HG02571 (cell line): ENCODE measurements at regions not wholly inside any gene's neighbourhood (a gene's known extent, or its start where the extent isn't known, plus 50 kb on each side); places are given as distances from the start of the nearest gene placed in this dataset.

ENCODE experiments used
- ATAC-seq: cut with Tn5 transposase; IDR thresholded peaks from one replicate; pipeline ENCODE4 v1.9.1; 2021; ENCODE audit warnings: mild to moderate bottlenecking, moderate library complexity; ENCODE audit not compliant: unreplicated experiment

DNA sequence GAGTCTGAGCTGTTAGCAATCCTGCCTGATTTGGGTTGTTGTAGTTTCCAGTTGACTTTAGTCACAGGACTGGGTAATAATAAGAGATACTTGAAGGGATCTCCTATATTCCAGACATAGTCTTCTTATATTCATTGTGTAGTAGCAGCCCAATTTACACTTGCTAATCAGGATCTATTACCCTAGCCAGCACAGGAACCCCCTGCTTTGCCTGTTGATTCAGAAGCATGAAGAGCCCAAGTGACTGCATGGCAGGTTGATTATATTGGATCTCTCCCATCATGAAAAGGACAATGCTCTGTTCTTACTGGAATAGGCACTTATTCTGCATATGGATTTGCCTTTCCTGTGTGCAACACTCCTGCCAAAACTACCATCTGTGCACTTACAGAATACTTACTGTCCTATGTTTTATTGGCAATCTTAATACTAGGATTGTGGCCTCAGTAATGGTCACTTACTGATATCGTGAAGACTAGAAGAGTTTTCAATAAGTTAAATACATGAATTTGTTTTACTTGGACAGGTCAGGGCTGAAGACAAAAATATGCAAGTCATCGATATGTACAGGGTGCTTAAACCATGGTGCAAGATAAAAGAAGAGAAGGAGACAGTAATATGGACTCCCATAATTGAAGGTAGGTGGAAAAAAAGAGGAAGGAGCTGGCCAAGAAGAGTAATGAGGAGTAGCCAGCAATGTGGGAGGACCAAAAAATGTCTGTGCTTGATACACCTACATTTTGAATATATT is 304.1 kb downstream of the MCTP2 start:
- no peak for ATAC-seq

DNA sequence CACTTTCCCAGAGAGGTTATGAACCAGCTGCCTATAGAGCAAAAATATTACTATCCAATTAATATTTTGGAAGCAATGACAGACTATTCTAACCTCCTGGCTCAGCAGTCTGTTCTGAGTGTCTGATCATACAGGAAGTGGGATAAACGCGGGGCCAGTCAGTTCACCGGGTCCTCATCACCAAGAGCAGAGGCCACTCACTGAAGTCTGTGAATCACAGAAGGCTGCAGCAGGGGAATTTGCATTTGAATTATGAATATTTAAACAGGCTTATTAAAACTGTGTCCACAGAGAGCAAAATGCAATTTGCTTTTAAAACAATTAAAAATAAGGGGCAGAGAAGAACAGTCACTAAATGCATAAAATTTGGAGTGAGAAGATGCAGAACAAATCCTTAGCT is 305.2 kb downstream of the MCTP2 start:
- no peak for ATAC-seq

DNA sequence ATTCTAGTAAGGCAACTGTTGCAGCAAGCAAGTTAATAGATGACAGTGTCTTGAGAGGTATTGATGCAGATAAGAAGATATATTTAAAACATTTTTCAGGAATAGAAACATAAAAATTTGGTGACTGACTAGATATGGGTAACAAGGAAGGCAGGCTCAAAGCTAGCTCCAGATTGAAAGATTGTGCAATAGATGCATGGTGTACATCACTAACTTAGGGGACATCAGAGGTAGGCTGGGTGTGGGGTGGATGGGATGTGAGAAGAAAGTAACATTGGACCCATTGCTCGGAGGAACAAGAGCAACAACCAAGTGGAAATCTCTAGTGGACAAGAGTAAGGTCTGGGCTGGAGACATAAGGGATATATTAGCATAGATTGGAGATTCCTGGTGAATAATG is 306.9 kb downstream of the MCTP2 start:
- ATAC-seq, result no peak

DNA sequence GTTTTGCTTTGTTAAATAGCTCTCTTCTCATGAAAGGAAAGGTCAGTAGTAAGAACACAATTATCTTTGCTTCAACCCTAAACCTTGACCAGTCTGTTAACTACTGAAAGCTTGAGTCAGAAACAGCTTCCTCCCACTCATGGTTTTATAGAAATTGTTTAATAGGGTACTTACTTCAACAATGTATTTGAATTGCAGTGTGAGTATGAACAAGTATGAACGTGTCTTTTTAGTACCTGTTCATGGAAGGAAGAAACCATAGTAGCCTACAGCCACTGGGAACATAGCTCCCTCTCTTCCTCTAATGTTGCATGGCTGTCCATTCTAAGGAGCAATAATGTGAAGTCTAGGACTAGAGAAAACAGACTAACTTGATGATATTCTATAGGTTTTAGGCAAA is 311.0 kb downstream of the MCTP2 start:
- no peak for ATAC-seq

DNA sequence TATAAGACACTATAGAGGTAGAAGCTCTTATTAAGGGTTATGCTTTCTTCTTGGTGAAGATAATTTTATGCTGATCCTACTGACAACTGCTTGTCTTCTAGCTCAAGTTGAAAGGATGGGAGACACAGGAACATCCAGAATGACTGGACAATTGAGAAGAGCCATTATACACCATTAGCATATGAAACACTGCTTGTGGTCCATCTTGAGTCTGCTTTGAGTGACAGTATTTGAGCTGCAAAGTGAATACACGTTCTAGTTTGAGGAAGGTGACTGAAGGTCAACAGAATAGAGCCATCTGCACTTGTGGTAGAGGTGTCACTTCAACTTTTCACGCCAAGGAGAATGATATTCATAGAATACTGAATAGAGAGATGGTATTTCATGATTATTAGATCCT is 315.4 kb downstream of the MCTP2 start:
- no peak for ATAC-seq

DNA sequence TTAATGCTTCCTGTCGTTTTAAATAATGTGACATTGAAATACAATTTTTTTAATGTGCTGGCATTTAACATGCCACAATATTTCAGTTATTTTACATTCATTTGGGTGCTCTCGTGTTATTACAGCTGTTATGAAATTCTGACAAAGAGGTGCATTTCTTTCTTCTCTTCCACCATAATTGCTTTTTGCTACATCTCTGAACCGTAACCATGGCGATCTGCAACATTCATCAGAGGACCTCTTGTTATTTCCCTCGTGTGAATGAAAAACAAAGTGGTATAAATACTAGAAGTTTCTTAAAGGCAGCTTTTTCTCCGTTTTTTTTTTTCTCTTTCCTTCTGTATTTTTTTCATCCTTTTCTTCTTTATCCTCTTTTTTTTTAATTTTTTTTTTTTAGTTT is 316.4 kb downstream of the MCTP2 start:
- ATAC-seq, result no peak

DNA sequence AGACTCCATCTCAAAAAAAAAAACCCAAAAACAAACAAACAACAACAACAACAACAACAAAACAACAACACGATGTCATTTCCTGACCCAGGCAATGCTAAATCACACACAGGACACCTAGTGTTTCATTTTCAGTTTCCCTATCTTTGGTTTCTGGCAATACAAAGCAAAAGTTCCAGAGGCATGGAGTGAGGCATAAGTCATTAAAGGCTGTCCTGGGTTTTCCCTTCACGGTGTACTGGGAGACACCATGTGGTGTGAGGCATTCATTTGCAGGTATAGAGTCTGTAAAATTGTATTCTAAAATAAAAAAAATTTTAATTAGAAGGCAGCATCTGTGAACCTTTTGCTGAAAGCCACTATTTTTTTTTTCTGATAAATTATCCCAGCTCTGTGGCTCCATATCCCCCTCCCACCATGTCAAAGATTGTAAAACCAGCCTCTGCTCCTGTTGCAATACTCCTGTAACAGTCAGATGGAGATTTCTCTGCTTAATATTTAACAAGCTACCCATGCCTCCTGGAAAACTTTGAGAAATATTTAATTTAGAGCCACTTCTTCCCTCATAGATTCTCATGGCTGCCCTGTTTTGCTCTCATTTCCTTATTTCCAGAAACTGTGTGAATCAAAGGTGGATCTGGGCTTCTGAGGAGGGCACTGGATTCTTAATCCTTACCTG is 324.6 kb downstream of the MCTP2 start:
- no peak for ATAC-seq

DNA sequence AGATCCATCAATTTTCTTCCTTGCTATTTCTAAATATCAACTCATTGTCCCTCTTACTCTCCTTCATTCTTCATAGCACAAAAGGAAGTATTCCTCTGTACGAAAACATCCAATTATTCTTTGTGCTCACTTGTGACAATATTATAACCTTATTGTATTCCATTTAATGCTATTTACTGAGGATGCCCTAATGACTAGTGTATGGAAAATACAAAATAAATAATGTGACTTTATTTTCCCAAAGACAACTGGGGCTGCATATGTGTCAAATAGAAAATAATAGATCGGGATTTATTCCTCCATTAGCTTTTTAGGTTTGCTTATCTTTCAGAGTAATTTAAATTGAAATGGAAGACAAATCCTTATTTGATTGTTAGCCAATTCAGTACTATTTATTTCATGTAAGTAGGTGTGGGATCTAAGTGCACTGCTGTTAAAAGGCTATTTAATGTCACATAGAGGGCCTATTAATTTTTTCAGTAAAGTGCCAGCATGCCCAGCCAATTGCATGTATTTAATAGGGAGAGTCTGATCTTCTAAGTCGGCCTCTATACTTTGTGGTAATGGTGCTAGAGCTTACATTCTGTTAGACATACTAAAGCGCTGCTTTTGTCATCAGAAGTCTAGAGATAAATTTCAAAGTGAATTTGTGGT is 329.8 kb downstream of the MCTP2 start:
- ATAC-seq, result no peak

DNA sequence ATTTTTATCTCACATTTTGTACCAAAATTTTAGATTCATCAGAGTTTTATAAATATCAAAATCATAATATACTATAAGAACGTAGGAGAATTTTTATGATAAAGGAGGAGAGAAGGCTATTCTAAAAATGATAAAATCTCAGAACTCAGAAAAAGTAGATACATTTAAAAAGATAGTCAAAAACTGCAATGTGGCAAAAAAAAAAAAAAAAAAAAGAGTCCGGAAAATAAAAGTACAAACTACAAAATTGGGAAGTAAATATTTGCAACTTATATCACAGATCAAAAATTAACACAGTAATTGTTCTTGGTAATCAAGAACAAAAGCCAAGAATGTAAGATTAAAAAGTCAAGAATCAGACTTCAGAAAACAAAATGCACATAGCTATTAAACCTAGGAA is 332.1 kb downstream of the MCTP2 start:
- ATAC-seq, result no peak

DNA sequence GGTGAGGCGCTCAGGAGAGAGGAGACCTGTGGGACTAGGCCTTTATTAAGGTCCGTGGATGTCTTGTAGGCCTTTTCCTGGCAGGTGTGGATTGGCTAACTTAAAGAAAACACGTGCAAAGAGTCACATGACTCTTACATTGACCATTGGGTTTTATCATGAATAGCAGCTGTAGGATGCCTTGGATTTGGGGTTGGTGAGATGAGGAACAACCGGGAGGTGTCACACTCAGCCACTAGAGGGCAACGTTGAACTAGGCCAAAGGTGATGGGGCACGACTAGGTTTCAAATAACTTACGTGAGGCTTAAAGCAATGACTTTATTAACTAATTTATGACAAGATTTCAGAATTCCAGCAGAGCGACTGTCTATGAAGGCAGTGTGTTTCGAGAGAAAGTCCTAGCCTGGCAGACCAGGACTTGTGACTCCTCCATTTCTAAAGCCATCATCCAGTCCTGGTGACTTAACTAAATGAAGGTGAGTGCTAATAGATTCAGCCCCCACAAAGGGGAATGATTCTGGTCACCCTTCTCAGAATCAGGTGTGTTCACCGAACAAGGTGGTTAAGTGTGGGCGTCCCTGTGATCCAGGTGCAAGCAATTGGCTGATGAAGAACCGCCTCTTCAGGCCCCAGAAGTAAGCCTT is 345.6 kb downstream of the MCTP2 start:
- peak; percentile 62 for ATAC-seq

DNA sequence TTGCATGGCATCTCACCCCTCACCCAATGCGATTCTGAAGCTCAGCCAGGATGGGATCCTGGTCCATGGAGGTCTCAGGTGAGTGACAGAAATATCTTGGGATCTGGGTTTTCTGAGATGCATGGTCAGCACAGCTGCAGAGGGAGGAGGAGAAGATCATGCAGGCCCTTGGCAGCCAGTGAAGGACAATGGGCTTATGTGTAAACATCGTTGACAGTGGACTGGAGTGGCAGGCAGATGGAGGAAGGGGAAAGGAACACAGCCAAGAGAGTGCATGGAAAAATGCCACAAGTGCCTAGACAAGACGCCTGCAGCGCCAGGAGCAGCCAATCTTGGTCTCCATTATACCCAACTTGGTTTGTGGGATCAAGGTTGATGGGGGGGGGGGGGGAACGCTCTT is 347.9 kb downstream of the MCTP2 start:
- ATAC-seq, result no peak

DNA sequence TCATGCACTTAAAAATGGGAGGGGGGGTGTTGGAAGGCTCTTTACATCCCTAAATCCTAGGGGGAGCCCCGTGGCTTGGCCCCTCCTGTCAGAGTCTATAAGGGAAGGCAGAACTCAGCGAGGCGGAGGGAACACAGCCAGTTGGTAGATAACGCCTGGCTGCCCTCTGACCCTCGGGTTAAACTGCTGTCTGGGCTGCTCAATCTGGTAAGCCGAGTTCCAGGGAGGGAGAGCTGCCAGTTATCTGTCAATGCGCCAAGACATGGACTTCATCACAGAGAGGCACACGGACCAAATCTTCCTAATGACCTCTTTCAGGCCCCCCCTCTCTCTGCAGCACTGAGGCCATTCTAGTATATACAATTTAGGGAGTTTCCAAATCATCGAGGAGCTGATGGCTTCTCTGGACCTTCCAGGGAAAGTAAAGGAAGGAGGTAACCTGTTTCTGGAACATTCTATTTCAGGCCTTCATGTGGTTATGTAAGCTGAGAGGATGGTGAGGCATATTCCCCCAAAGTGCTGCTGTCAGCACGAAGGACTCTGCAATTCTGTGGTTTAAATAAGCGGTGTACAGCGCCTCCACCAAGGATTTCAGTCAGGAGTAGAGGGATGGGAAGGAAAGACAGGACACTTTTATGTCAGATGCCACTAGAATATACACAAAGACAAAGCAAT is 349.0 kb downstream of the MCTP2 start:
- no peak for ATAC-seq

DNA sequence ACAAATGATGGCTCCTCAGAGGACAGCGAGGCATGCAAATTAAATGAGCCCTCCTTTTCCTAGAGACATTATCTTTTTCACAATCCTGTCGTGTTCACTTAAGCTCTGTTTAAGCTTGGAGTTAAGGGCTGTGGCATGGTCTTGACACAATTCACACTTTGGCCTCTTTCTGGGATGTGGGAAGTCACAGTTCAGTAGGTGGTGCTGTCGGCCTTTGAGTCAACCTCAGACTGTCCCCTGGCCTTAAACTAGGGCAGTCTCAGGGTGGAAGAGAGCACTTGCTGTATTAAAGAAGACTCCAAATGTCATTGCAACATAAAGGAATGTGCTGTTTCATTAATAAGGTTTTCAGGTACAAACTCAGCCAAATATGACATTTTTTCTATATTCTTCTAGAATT is 351.0 kb downstream of the MCTP2 start:
- no peak for ATAC-seq

DNA sequence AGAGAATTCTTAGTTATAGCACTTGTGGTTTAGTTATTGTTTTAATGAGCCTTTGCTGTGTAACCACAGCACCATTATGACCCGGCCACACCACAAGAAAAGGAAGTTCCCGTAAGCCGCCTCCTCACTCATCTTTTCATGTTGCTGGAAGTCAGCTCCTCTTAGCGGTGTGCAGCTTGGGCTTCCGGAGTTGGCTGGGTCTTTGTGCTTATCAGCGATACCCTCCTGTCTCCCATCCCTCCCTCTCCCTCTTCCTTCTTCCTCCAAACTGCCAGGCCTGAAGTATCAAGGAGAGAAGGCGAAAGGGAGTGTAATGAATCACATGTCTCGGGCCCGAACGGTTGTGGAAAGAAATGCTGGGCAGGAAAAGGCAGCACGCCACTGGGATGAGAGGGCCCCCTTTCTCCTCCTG is 353.5 kb downstream of the MCTP2 start:
- ATAC-seq, result peak; percentile 62

DNA sequence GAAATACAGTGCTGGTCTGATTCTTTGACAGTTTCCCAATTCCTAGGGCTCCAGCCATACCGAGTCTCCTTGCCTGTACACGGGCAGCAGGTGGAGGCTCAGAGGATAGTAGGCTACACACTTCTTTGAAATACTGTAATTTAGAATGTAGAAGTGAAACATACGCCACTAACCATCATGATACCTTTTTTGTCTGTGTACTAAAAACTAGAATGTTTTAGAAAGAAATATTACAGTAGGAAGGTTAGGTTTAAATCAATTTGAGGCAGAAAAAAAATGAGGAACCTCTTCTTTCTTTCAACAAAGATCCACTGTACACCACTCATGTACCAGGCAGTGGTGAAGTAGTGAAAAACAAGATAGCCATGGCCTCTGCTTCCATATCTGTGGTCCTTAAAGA is 354.7 kb downstream of the MCTP2 start:
- ATAC-seq, result peak; percentile 61

DNA sequence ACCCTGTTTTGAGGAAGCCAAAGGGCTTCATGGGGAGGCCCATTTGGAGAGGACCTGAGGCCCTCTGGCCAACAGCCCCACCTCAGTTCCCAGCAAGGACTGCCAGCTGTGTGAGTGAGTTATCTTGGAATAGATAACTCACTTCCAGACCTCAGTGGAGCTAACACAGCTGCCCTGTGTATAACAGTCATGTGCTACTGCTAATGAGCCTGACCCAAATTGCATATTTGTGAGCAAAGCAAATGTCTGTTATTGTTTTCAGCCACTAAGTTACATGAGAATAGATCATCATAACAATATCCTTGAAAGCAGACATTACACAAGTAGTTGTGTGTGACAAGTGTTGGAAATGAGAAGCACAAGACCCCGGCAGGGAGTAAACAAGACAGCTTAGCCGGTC is 355.8 kb downstream of the MCTP2 start:
- ATAC-seq, result no peak

DNA sequence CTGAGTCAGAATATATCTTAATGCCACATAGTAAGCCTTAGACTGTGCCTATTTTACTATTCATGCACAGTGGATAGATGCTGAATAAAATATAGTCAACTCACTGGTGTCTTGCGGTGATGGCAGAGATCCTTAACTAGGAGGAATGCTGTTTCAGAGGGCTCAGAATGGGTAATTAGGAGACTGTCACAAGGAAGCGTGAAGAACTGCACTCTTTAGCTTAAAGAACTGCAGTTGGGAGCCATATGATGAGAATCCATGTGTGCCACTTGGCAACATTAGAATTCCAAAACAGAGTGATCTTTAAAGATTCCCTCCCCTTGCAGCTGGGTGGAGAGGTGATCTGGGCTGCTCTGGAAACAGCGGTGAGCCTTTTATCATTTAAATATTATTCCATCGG is 357.6 kb downstream of the MCTP2 start:
- no peak for ATAC-seq

DNA sequence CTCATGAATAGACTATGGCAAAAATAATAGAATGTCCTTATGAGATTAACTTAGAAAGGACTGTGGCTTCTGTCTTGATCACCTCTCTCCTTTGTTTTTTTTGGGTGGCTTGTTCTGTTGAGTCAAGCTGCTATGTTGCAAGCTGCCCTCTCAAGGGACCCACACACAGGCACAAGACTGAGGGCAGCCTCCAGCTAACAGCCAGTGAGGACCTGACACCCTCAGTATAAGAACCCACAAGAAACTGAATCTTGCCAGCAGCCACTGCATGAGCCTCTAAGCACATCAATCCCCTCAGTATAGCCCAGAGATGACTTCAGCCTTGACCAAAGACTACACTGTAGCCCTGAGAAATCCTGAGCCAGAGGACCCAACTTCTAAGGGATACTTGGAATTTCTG is 361.1 kb downstream of the MCTP2 start:
- ATAC-seq, result no peak

DNA sequence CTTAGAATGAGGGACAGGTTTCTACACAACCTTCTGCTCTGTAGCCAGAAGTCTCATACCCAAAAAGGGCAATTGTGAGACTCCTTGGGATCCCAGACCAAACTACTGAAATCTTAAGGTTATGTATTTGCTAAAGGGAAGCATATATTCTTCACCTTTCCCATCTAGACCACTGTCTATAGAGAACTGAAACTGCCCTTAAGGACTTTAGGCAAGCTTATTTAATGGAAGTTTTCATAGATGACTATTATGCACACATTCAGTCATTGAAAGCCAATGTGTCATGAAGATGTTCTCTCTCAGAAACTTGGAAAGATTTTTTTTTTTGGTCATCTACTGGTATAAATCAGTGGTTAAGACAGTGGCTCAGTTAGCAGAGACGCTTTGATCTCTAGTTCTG is 365.3 kb downstream of the MCTP2 start:
- ATAC-seq, result no peak

DNA sequence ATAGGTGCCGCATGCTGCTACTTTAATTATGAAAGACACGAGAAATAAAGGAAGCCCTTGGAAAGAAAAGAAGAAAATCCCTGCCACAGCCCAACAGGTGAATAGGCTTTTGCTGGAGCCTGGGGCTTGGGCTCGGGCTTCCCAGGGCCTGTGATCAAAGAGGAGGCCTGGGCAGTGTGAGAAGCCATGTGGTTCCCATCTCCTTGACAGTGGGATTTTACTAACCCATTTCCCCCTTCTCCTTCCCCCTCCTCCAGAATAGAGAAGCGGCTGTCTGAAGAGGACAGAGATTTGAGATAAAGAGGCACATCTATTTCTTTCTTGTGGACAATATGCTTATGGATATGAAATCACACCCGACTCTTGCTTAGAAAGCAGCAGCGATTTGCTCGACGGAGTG is 369.1 kb downstream of the MCTP2 start:
- no peak for ATAC-seq

DNA sequence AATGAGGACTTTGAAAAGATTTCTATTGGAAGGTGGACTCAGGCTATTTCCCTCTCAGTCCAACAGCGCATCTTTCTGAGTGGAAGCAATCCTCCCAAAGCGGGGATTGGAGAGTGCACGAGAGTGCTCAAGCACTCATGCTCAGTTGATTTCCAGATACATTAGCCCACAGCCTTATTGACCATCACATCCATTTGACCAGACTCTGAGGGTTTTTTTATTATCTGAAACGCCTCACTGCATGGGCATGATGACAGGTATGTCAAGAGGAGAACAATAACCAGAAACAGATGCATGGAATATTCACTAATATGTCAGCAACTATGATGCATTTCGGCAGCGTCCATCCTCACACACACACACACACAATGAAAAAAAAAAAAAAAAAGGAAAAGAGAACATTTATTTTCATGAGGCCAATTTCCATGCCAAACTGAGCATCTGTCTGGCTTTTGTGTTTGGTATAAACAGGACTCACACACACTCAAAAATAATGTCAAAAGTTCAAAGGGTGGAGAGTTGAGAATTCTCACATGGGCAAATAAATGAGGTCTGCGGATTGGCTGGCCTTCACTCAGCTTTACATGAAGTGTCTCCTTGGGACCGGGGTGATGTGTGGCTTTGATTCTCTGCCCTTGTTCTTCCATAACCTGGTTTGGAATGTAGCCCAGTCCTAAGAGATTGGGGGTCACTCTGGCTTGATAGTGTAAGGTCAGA is 371.6 kb downstream of the MCTP2 start:
- no peak for ATAC-seq
